Body of pancreas (tissue), 4 donors: ENCODE measurements at regions not wholly inside any gene's neighbourhood (a gene's known extent, or its start where the extent isn't known, plus 50 kb on each side); places are given as distances from the start of the nearest gene placed in this dataset.
"Not testable (repeated sequence)": the region's sequence is repeated elsewhere in the genome, so short reads cannot be mapped to it uniquely, and the experiment has no call there.

Experiments
- ATAC-seq: fragments of 150-250 bp; one replicate; pipeline ENCODE4 v1.9.1; 2016
- DNase-seq, 4 donors: peaks; one replicate each; pipeline ENCODE4 v3.0.0-alpha.2; 2019
- H3K27ac ChIP-seq, 4 donors: fragments of 200-600 bp; sonication (generic); 1 replicate in 3 of 4; 2 replicates in 1 of 4; pipeline versions ENCODE4 v1.5.1 to v1.6.1; 2016 to 2019; ENCODE audit warnings: mild to moderate bottlenecking in 1 of 4, mixed read lengths in 1 of 4, moderate library complexity in 1 of 4
- H3K27me3 ChIP-seq, 2 donors: fragments of 200-600 bp; sonication (generic); one replicate each; pipeline ENCODE4 v1.6.0; 2016; ENCODE audit warnings: mild to moderate bottlenecking in 1 of 2
- H3K36me3 ChIP-seq, 2 donors: fragments of 200-600 bp; sonication (generic); replicated peaks in 1 of 2; 2 replicates each; pipeline ENCODE4 v1.5.1; 2016; ENCODE audit warnings: low read depth in 2 of 2; ENCODE audit not compliant: insufficient read depth in 1 of 2
- H3K4me1 ChIP-seq: fragments of 200-600 bp; sonication (generic); one replicate; pipeline ENCODE4 v1.6.0; 2016
- H3K4me3 ChIP-seq, 2 donors: fragments of 200-600 bp; sonication (generic); 1 replicate in 1 of 2; 2 replicates in 1 of 2; pipeline ENCODE4 v1.5.1; 2016 to 2019
- H3K9me3 ChIP-seq, 3 donors: fragments of 200-600 bp; sonication (generic); 1 replicate in 2 of 3; 2 replicates in 1 of 3; pipeline ENCODE4 v1.5.1; 2016
- POLR2A ChIP-seq, 3 donors: fragments of 450-650 bp; IDR thresholded peaks; one replicate each; pipeline ENCODE4 v1.6.1; 2016; ENCODE audit warnings: antibody characterized with exemption in 3 of 3, mild to moderate bottlenecking in 2 of 3
- WGBS, 2 donors: methylation state at CpG; one replicate each; pipeline ENCODE4 v1.1.5; 2017; 5-methylcytosine and 5-hydroxymethylcytosine counted together
- intact Hi-C: fragments of 100-400 bp; cut with DNase I; formaldehyde crosslinking; loops from one replicate; pipeline ENCODE4 v1.15.1; 2023
- TF ChIP-seq, protein P1 (sequence below), 7 experiments: fragments of 450-650 bp in 4 of 7; fragments of 200-600 bp in 3 of 7; sonication (generic) in 3 of 7; IDR thresholded peaks; one replicate each; pipeline ENCODE4 v1.5.1; 2016 to 2019; ENCODE audit warnings: antibody characterized with exemption in 7 of 7

DNA sequence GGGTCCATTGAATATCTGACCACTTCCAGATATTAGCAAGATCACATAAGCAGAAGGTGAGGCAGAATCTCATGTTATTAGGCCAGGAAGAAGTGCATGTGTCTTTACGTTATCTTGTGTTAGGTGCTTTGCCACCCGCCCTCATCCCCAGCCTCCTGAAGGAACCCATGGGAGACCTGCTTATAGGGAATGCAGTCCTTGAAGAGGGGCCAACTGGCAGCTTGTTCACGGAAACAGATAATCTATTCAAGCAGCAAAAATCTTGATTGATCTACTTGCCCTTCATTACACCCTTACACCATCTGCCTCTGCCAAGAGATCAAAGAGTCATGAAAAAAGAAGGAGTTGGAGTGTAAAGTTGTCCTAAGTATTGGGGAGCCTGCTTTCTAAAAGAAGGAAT, 576.4 kb downstream of the HTR1B start:
- intact Hi-C loops, result loop anchor here (10.0 kb wide), 1 partner anchor 192 kb away; no protein-coding TSS in a partner anchor
- WGBS, 2 donors, result 43 to 49% methylated on average over 3 of the region's 3 CpGs
- peak in 1 of 4 donors; percentile 36 for DNase-seq

DNA sequence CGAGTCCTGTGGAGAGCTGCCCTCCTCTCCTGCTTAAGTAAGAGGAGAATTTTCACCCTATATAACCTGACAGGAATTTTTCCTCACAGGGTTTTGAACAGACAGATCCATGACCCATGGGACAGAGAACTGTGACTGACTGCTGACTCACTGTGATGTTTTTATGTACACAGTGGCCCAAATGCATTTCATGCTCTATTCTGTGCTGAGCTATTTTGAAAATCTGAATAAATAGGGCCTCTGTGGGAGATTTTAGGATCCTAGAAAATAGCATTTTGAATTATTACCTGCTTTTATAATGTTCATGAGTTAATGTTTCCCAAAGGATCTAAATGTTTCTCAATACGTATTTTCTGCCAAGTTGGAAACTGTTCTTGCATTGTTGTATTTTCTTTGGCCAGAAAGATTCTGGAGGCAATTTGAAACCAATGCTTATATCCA, 577.4 kb downstream of the HTR1B start:
- DNase-seq (no peak), ATAC-seq (no peak)
- Histone ChIP-seq H3K36me3 (no peaks in the 10 kb centered on the region), H3K4me3 (no peak overlapping the region), H3K9me3 (no peaks in the 10 kb centered on the region), H3K27ac (no peak overlapping the region), H3K27me3 (no peaks in the 10 kb centered on the region), H3K4me1 (peaks cover 23% of the 10 kb centered on the region)
- TF ChIP-seq, protein P1, sequence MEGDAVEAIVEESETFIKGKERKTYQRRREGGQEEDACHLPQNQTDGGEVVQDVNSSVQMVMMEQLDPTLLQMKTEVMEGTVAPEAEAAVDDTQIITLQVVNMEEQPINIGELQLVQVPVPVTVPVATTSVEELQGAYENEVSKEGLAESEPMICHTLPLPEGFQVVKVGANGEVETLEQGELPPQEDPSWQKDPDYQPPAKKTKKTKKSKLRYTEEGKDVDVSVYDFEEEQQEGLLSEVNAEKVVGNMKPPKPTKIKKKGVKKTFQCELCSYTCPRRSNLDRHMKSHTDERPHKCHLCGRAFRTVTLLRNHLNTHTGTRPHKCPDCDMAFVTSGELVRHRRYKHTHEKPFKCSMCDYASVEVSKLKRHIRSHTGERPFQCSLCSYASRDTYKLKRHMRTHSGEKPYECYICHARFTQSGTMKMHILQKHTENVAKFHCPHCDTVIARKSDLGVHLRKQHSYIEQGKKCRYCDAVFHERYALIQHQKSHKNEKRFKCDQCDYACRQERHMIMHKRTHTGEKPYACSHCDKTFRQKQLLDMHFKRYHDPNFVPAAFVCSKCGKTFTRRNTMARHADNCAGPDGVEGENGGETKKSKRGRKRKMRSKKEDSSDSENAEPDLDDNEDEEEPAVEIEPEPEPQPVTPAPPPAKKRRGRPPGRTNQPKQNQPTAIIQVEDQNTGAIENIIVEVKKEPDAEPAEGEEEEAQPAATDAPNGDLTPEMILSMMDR (IDR thresholded peaks at IDR 0.05), result no peak
- TF ChIP-seq POLR2A (IDR thresholded peaks at IDR 0.05), result no peak
- WGBS, 2 donors, result 38 to 44% methylated on average over 2 of the region's 2 CpGs
- intact Hi-C loops, result loop anchor here (10.0 kb wide), 1 partner anchor 191 kb away; no protein-coding TSS in a partner anchor

More for the DNA sequence above, 576.4 kb downstream of the HTR1B start:
- ATAC-seq, result no peak
- H3K4me3 ChIP-seq, result no peak overlapping the region
- H3K27ac ChIP-seq, result no peak overlapping the region
- no peak for TF ChIP-seq POLR2A (IDR thresholded peaks at IDR 0.05)
- TF ChIP-seq, protein P1 (IDR thresholded peaks at IDR 0.05), result no peak
- no peaks in the 10 kb centered on the region for H3K9me3 ChIP-seq
- peaks cover 19% of the 10 kb centered on the region for H3K4me1 ChIP-seq
- H3K27me3 ChIP-seq, result no peaks in the 10 kb centered on the region
- H3K36me3 ChIP-seq, result no peaks in the 10 kb centered on the region

DNA sequence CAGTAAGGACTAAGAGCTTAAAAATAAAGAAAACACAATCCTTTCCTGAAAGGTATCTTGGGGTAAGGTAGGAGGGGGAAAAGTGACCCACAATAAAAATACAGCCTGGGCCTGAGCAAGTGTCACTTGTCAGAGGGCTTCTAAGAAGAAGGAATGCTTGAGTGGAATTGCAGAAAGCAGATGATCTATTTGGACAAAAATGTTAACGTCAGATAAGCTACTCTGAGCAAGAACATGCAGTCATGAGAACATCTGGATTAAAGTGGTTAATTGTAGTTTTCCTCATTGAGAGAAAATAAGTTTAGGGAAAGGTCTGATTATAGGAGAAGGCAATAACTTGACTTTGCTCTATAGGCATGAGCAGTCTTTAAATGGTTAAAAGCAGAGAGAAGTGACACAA, 581.9 kb downstream of the HTR1B start:
- Histone ChIP-seq H3K27me3 (no peaks in the 10 kb centered on the region), H3K4me3 (no peak overlapping the region), H3K4me1 (peaks cover 16% of the 10 kb centered on the region), H3K36me3 (no peaks in the 10 kb centered on the region), H3K9me3 (no peaks in the 10 kb centered on the region), H3K27ac (no peak overlapping the region)
- ATAC-seq, result no peak
- intact Hi-C loops, result loop anchor here (10.0 kb wide), 1 partner anchor 187 kb away; no protein-coding TSS in a partner anchor
- TF ChIP-seq, protein P1 (IDR thresholded peaks at IDR 0.05), result no peak
- TF ChIP-seq POLR2A (IDR thresholded peaks at IDR 0.05), result no peak
- WGBS, 2 donors, result 48 to 71% methylated on average over 1 of the region's 1 CpG
- DNase-seq, result no peak

GRCh38 chr6:76876922-76877553, 586.3 kb downstream of the HTR1B start:
- 40 to 60% methylated on average over 7 to 8 of the region's 10 CpGs for WGBS, 2 donors
- H3K27me3 ChIP-seq, result no peaks in the 10 kb centered on the region
- no peaks in the 10 kb centered on the region for H3K9me3 ChIP-seq
- H3K4me1 ChIP-seq, result peaks cover 6% of the 10 kb centered on the region
- no peaks in the 10 kb centered on the region for H3K36me3 ChIP-seq
- TF ChIP-seq, protein P1 (IDR thresholded peaks at IDR 0.05), result peak in 5 of 7 experiments; percentile 49 to 83 (median 70)
- TF ChIP-seq POLR2A (IDR thresholded peaks at IDR 0.05), result peak in 1 of 3 donors; percentile 47
- peak; percentile 70 to 83 (median 74) for DNase-seq
- intact Hi-C loops, result no loop called here
- peak; percentile 97 for ATAC-seq
- H3K27ac ChIP-seq, result peak overlapping the region in 1 of 4 donors; percentile 44
- H3K4me3 ChIP-seq, result no peak overlapping the region

DNA sequence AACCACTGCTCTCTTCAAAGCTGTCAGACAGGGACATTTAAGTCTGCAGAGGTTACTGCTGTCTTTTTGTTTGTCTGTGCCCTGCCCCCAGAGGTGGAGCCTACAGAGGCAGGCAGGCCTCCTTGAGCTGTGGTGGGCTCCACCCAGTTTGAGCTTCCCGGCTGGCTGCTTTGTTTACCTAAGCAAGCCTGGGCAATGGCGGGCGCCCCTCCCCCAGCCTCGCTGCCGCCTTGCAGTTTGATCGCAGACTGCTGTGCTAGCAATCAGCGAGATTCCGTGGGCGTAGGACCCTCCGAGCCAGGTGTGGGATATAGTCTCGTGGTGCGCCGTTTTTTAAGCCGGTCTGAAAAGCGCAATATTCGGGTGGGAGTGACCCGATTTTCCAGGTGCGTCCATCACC, 586.9 kb downstream of the HTR1B start:
- H3K4me3 ChIP-seq, H3K9me3 ChIP-seq, intact Hi-C loops, H3K4me1 ChIP-seq, H3K36me3 ChIP-seq, ATAC-seq, H3K27me3 ChIP-seq: not testable (repeated sequence)
- DNase-seq, result peak; percentile 34 to 65 (median 40)
- 45% methylated on average over 10 of the region's 18 CpGs; no CpG with 5 or more reads in 1 of the 2 donors for WGBS, 2 donors
- peak overlapping the region in 1 of 4 donors; percentile 44 for H3K27ac ChIP-seq
